ENCODE measurements at regions not wholly inside any gene's neighbourhood (a gene's known extent, or its start where the extent isn't known, plus 50 kb on each side); places are given as distances from the start of the nearest gene placed in this dataset.
A peak's percentile ranks its signal among the peaks of the same experiment; 100 is the strongest.

DNA sequence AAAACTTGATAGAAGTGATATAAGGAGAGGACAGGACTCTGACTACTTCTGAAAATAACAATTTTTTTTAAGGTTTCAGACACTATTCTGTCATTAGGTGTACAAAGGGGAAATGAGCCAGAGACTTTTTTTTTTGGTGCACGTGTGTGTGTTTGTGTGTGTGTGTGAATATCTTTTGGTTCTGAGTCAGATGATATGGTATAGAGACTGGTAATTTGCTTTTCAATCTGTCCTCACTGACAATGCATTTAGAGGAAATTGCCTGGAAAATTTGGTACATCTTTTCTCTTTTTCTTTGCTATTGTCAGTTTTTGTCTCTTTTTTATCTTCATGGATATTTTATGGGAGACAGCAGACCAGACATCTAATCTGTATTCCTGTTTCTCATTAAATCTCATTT is 59.3 kb downstream of the DDIT4L start:
- no peak for DNase-seq (ENCODE audit: low spot score)

DNA sequence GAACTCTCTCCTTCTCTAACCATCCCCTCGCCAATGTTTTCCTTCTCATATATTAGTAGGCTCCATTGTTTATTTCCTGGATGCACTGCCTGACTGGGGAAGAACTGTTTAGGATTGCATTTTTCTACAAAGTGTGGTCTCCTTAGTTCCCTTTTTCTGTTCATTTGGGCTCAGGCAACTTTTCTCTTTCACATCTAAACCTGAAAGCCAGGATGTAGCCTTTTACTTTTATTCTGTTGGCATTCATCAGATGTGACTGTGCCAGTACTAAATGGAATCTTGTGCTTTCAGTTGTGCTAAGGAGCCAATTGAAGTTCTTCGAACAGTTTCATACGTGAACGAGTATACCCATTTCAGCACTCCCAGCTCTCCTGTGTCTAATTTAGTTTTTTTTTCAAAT is 59.8 kb downstream of the DDIT4L start:
- no peak for DNase-seq (ENCODE audit: low spot score)

DNA sequence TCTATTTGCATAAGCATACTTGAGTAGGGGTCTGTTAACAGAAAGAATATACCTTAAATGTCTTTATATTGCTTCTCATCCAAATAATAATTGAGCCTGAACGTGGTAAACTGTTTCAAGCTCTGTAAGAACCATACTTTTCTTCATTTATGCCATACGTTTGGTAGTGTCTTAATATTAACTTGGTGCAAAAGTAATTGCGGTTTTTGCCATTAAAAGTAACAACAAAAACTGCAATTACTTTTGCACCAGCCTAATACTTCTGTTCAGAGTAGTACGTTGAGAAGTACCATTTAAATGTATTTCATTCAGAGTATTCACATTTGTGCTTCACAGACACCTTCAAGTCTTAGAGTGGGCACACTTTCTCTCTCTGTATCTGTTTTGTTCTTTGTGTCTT is 60.5 kb downstream of the DDIT4L start:
- no peak for DNase-seq (ENCODE audit: low spot score)

DNA sequence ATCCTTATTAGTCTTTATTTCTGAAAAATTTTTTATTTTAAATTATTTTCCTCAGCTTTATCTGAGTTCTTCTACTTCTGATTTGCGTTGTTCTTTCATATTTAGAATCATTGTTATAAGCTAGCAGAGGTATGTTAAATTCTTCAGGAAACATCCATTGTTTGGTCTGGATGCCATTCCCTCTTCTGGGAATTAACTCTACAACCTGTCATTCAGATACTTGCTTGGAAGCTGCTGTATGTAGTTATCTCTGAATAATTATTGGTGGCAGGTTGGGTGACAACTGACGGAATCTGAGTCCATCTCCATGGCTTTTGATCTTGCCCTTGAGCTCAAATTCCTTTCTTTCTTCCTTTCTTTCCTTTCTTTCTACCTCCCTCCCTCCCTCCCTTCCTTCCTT is 61.9 kb downstream of the DDIT4L start:
- DNase-seq (ENCODE audit: low spot score) = no peak

DNA sequence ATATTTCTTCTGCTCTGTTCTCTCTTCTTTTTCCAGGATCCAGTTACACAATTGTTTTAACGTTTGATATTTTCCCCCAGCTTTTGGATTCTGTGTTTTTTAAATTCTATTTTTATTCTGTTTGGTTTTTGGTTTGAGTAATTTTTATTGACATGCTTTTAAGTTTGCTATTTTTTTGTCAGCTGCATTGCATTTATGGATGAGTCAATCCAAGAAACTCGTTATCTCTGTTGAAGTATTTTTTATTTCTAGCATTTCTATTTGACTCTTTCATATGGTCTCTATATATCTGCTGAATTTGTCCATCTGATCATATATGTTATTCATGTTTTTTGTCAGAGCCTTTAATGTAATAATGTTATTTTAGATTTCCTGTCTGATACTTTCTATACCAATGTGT is 65.6 kb downstream of the DDIT4L start:
- no peak for DNase-seq (ENCODE audit: low spot score)

DNA sequence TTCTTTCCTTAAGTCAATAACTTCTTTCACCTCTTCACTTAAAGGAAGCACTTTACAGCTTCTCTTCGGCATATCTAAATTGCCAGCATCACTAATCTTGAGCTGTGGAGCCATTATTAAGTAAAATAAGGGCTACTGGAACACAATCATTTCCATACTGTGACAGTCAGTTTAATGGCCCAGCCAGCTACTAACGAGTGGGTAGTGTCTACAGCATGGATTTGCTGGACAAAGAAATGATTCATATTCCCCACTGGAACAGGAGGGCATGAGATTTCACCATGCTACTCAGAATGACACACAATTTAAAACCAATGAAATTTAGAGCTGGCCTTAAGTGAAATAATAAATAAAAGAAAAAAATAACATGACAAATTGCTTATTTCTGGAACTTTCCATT is 72.1 kb downstream of the DDIT4L start:
- DNase-seq (ENCODE audit: low spot score) = no peak

DNA sequence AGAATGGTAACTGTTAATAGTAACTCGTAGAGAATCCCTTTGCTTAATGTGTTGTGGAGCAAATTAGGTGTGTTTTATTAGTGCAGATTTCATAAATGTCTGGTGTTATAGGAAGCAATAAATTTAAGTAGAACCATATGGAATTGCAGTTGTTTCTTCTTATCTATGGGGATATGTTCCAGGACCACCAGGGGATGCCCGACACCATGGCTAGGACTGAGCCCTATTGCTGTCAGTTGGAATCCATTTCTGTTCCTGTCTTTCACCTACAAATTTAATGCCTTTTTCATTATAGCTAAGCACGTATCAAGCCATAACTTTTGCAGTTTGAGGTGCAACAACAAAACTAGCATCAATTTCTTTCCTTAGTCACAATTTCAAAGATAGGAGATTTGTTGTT is 72.5 kb downstream of the DDIT4L start:
- no peak for DNase-seq (ENCODE audit: low spot score)

DNA sequence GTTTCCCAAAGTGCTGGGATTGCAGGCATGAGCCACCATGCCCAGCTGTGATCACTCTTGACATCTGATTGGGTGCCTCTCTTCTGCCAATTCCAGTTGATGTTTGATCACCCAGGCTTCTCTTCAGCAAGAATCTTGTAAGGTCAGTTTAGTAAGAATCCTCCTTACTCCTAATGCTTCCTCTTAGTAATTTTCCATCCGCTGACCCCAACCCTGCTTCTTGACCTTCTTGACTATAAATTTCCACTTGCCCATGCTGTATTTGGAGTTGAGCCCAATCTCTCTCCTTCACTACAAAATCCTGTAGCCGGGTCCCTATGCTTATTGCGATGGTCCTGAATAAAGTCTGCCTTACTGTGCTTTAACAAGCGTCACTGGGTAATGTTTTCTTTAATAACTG is 75.4 kb downstream of the DDIT4L start:
- no peak for DNase-seq (ENCODE audit: low spot score)

DNA sequence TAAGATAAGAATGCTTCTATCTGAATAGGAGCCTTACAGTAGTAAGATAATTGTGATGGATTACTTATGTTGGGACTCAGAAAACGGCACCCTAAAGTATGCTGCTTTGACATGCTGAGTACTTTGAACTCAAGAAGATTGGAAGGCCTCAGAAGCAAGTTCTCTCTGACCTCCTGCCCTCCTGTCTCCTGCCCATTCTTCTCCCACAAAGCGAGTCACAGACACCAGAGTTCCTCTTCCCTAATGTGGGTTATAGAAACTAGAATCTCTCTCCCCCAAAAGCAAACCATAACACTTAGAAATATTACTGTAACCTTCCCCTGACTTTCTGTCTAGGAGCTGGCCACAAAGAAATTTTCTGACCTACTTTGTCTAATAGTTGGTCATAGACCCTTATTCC is 76.5 kb downstream of the DDIT4L start:
- DNase-seq (ENCODE audit: low spot score) = no peak

DNA sequence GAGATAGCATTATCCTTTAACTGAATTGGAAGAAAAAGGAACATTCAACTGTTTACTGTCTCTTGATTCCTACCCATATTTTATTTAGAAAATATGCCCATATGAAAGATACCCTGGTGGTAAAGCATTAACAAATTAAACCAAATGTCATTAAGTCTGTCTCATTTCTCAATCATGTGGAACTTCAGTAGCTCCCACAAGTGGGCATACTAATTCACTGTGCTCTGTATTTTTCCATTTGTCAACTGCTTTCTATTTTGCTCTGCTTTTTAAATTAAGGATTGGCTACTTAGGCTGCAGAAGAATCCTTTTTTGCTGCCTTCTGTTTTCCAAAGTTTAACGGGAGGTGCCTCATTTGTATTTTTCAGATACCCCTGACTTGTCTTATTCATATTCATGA is 77.2 kb downstream of the DDIT4L start:
- no peak for DNase-seq (ENCODE audit: low spot score)

DNA sequence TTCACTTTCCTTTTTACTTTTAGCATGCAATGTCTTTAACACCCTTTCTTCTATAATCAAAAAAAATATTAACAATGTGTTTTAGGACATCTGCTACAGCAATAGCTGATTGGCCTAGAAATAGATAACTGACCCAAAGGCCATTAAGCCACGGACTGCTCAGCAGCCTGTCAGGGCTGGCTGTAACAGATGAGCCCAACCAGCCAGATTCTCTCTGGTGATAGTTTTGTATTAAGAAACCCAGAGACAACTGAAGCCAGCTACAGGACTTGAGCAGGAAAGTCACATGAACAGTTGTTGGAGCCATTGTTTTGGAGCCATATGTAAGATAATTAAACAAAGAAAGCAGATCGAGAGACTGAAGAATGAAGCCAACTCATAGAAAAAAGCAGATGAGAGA is 80.3 kb downstream of the DDIT4L start:
- DNase-seq (ENCODE audit: low spot score) = no peak

DNA sequence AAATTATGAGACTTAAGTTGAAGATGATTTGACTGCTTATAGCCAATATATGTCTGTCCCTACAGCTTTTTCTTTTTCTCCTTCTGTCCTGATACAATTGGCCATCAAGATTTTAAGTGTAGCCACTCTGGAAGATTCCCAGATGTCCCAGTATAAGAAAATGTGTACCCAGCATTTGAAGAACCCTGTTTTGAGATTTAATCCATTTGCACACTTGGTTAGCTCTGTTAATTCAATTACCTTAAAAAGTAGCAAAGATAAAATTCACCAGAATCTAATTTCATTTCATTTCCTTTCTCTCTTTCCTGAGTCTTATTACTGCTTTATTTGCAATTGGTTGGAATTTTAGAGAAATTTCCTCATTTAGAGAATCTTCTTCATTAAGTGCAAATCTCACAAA is 81.4 kb downstream of the DDIT4L start:
- no peak for DNase-seq (ENCODE audit: low spot score)

DNA sequence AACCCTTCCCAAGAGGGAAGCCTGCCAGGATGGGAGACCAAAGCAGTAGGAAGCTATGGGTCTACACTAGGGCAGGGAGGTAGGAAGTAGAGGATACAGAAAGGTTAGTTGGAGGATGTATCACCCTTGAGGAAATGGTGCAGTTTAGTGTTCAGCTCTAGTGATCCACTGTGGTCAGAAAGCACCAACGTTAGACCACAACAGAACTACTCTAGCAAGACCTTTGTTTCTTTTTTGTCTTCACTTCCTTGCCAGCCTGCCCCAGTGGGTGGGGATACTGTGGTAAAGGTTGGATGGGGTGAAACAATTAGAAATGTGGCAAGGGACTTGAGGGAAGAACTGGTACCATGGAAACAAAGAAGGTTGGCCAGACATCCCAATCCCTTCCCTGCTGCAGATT is 83.3 kb downstream of the DDIT4L start:
- no peak for DNase-seq (ENCODE audit: low spot score)

DNA sequence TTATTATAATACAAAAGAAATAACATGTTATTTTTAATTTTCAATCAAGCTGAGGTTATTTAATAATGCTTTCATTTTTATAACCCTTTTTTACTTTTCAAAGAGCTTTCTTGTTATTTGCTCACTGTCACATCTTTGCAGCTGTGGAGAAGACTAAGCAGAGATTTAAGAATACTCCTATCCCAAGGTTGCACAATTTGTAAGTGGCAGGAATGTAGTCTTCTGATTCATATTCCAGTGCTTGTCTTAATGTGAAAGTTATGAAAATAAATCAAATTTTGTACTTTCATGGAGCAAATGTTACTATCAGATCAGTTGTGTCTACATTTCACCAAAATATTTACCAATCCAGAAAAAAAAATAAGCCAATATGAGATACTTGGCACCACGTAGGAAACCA is 86.6 kb downstream of the DDIT4L start:
- DNase-seq (ENCODE audit: low spot score) = no peak

DNA sequence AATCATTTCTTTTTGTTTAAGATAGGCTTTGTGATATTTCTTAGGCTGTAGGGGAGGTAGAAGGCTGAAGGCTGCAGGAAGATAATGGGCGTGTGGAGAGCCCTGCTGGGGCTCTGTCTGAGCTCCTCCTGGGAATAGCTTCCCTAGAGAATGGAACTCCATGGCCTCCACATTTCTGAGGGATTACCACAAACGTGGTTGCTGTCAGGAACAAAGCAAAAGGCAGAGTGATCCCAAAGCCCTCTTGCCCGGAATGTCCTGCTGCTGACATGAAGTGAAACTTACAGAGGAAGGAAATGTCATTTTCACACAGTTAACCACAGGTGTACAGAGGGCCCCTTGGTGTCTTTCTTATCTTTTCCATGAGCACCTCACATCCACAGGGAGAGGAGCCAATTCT is 89.3 kb downstream of the DDIT4L start:
- no peak for DNase-seq (ENCODE audit: low spot score)

DNA sequence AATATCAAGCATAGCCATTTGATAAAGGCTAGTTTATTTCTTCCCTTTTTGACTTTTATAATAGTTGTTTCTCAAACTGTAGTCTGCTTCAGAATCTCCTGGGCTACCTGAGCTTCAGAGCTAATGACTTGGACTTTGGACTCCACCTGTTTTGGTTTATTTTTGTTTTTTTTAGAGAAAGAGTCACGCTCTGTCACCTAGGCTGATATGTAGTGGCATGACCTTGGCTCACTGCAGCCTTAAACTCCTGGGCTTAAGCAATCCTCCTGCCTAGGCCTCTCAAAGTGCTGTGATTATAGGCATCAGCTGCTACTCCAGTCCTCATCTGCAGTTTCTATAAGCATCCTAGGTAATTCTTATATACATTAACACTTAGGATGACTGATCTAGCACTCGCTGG is 90.5 kb downstream of the DDIT4L start:
- DNase-seq (ENCODE audit: low spot score) = no peak

DNA sequence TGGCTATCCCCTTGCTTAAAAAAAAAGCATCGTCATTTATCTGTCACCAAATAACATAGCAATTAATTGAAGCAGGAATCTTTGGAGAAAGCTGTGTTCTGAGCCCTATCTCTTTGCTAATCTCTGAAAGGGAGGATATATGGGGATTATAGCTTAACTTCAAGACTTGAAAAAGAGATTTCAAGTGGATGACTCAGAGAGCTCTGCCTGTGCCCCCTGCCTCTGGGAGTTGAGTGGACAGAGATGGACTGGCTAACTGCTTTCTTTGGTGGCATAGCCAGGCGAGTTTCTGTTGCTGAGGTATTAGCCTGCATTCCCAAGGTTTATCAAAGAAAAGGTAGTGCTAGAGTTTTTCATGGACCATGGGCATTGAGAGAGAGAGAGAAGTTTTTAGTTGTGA is 91.6 kb downstream of the DDIT4L start:
- no peak for DNase-seq (ENCODE audit: low spot score)

DNA sequence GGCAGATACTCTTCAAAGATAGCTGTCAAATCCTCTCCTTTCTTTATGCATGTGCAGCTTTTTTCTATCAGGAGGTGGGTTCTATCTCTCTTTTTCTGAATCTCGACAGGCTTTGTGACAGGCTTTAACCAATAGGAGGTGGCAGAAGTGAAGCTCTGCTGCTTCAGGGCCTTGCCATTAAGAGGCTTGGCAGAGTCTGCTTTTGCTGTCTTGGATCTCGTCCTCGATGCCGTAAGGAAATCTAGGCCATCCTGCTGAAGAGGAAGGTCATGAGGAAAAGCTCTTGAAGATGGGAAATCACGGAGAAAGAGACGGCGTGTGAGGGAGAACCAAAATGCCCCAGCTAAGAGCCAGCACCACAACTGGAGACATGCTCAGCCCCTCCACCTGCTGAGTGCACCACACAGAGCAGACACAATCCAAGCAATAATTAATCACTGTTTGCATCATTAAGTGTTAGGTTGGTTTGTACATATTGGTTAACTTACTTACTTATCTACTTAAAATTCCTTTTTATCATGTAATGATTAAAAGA is 92.2 kb downstream of the DDIT4L start:
- DNase-seq (ENCODE audit: low spot score) = no peak

DNA sequence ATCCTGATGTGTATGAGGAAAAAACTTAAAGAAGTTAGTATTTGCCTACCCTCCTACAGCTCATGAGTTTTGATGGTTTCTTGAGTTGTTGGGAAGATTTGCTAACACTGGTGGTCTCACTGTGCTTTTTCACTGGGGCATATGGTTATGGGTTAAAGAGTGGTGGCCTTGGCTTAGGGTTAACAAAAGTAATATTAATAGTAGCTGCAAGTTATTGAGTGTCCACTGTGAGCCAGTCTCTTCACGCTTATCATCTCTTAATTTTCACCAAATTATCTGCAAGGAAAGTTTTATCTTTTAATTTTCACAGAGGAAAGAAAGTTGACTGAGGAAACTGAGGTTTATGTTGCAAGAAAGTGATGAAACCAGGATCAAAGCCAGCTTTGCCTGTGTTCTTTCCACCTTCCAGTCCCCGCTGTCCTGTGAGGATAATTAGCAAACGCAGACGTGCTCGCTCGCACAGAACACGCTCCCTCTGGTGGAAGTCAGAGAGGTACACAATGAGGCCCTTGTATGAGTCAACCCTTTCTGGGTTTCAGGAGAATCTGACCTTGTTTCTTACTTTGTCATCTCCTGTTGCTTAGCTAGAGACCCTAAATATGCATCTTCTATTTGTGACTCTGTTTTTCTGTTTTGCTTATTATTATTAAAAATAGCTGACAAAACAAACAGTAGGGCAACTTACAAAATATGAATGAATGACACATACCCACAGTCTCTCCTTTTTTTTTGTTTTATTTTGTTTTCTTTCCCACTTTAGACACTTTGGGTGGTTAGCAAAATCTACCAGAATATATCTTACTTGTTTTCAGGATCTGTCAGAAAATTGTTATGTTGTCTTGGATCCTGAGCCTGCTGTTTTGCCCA is 94.3 kb downstream of the DDIT4L start:
- peak; percentile 71 for DNase-seq (ENCODE audit: low spot score)

DNA sequence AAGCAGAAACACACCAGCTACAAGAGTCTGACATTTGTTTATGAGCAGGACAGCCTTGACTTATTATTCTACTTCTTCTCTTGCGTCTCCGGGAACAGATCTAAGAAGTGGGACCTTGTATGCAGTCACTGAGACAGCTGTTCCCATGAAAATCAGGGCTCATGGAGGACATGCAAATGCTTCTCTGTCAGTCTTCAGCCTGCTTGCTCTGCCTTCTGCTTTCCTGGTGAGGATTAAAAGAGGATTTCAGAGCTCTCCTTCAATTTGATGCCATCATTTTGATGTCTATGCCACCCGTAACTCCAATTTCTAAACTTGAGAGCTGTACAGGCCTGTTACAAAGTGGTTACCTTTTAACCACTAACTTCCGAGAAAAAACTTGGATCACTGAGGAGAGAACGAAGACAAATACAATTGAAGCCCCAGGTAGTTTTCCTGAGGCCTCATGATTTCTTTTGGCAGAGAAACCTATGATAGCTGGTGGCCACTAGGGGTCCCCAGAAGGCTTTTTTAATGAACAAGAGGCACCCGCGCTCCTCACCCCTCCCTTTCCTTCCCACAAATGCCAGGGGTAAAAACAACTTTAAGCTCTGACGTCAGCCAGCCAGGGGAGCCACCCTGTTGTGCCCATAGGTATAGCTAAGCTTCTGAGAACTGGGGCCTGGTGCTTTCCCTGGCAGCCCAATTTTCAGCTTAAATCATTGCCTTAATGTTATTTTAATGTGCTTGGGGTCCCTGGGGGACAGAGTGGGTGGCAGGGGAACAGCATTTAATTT is 97.0 kb downstream of the DDIT4L start:
- DNase-seq (ENCODE audit: low spot score) = peak; percentile 81

DNA sequence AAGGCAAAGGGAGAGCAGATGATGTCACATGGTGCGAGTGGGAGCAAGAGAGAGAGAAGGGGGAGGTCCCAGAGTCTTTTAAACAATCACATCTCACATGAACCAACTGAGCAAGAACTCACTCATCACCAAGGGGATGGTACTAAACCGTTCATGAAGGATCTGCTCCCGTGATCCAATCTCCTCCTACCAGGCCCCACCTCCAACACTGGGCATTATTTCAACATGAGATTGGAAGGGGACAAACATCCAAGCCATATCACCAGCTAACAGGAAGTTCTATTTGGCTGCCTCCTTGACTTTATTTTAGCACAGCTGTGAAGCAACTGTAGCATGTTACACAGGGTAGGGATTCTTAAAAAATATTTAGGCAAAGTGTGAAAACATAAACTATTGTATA is 102.5 kb downstream of the DDIT4L start:
- DNase-seq (ENCODE audit: low spot score) = no peak

DNA sequence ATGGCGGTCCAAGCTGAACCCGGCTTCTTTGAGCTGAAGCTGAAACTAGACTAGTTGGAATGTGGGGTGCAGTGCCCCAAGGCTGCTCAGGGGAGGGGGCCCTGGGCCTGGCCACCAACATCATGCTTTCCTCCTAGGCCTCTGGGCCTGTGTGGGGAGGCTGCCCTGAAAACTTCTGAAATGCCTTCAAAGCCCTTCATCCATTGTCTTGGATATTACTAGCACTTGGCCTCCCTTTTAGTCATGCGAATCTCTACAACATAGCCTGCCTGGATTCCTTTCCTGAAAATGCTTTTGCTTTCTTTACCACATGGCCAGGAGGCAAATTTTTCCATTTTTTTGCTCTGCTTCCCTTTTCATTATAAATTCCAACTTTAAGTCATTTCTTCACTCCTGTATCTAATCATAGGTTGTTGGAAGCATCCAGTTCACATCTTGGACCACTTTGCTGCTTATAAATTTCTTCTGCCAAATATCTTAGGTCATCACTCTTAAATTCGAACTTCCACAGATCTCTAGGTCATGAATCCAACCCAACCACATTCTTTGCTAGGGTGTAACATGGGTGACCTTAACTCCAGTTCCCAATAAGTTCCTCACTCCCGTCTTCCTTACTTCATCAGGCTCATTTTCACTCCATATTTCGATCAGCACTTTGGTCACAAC is 103.4 kb downstream of the DDIT4L start:
- no peak for DNase-seq (ENCODE audit: low spot score)

DNA sequence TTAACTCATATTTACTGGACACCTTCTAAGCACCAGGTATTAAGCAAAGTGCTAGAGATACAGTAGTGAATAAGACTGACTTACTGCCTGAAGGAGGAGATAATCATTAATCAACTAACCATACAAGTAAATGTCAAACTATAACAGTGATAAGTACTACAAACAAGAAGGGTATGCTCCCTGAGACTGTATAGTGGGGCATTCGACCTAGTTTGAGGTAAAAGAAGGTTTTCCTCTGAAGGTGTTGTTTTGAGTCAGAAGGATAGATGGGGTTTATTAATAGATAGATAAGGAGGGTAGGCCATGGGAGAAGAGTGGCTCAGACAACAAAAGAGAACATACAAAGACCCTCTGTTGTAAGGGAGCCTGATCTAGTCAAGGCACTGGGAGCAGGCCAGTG is 105.4 kb downstream of the DDIT4L start:
- DNase-seq (ENCODE audit: low spot score) = no peak

Measured in kidney capillary endothelial cell (primary cell).